Posterior vena cava (tissue), 2 donors: ENCODE measurements at regions not wholly inside any gene's neighbourhood (a gene's known extent, or its start where the extent isn't known, plus 50 kb on each side); places are given as distances from the start of the nearest gene placed in this dataset.

Source experiments
- DNase-seq: peaks from one replicate; pipeline ENCODE4 v3.0.0-alpha.2; 2020; ENCODE audit warnings: low spot score
- intact Hi-C, 2 donors: fragments of 100-400 bp; cut with DNase I; formaldehyde crosslinking; loops; one replicate each; pipeline versions ENCODE4 v1.14.1 to v1.14.2; 2022 to 2023
- donor health status: DM: yes; HTN: yes; CAD: no.
- donor health status: DM: yes; HTN: yes; CAD: no.

- DNase-seq, result no peak
- intact Hi-C loops, result no loop called here
Measured at GRCh38 chr16:88319116-88319965, 63.4 kb upstream of the ZNF469 start.

DNA sequence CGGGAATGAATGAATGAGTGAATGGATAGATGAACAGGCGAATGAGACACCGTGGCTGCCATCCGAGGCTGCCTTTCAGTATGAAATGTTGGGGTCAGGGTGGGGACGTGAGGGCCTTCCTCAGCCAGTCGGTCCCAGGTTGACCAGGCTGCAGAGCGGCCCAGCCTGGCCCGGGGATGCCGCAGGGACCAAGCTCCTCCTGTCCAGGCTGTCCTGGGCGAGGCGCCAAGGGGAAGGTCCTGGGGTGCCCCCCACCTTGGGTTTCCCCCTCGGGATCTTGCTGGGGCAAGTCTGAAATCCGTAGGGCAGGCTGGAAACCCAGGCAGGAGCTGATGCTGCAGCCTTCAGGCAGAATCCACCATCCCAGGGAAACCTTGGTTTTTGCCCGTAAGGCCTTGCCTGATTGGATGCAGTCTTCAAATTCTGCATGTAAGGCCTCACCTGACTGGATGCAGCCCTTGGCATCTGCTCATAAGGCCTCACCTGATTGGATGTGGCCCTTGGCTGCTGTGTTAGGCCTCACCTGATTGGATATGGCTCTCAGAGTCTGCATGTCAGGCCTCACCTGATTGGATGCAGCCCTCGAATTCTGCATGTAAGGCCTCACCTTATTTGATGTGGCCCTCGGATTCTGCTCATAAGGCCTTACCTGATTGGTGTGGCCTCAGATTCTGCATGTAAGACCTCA is 61.7 kb upstream of the ZNF469 start:
- intact Hi-C loops, result no loop called here
- DNase-seq, result no peak

GRCh38 chr16:88321635-88322499 is 60.9 kb upstream of the ZNF469 start:
- DNase-seq, result no peak
- intact Hi-C loops, result no loop called here

- intact Hi-C loops, result no loop called here
- no peak for DNase-seq
Measured at GRCh38 chr16:88322500-88322970, 60.2 kb upstream of the ZNF469 start.

GRCh38 chr16:88323041-88323440 is 59.7 kb upstream of the ZNF469 start:
- intact Hi-C loops, result no loop called here
- DNase-seq, result no peak

DNA sequence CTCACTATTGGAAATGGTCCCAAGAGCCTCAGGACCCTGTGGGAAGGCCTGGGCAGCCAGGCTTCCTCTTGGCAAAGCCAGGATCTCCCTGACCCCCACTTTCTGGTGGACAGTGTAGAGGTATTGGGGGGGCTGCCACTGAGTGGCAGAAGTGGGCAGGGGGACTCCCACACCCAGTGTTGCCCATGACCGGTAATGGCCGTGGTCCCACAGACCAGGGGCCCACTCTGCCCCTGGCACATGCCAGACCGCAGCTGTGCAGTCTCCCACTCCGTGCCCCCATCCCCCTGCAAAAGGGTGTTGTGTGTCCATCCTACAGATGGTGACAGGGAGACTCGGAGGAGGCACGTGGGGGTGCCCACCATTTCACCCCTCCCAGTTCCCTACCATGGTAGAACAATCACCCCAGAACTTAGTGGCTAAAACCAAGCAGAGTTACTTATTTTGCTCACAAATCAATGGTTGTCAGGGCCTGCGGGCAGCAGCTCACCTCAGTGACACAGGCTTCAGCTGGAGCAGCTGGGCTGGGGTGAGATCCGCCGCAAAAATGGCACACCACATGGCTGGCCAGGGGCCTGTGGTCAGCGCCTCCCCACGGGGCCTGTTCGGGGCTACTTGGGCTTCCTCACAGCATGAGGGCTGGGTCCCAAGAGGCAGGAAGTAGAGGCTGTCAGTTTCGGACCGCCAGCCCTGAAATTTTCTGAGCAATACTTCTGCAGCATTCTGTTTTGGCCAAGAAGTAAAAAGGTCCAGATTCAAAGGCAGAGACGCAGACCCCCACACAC is 59.0 kb upstream of the ZNF469 start:
- intact Hi-C loops, result no loop called here
- DNase-seq, result no peak

DNA sequence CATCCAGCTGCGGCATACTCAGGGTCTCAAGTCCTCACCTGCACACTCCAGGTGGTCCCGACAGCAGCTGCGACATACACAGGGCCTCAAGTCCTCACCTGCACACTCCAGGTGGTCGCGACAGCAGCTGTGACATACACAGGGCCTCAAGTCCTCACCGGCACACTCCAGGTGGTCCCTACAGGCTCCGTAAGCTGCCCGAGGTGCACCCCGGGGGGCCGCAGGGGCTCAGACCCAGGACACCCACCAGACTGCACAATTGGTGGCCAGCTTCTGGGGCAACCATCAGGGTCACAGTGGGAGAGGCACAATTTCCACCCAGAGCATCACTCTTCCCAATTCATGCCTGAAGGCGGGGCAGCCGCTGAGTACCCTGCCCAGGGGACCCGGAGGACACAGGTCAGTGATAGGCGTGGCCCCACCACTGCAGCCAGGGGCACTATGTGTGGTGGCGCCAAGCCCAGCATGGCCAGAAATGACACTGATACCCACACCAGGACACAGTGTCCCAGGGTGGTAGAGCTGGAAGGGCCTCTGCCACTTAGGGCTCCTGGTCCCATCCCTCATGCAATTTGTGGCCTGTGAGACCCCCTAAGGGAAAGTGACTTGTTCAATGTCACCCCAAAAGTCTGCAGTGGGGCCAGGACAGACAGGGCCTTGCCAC is 57.5 kb upstream of the ZNF469 start:
- no peak for DNase-seq
- intact Hi-C loops, result no loop called here

DNA sequence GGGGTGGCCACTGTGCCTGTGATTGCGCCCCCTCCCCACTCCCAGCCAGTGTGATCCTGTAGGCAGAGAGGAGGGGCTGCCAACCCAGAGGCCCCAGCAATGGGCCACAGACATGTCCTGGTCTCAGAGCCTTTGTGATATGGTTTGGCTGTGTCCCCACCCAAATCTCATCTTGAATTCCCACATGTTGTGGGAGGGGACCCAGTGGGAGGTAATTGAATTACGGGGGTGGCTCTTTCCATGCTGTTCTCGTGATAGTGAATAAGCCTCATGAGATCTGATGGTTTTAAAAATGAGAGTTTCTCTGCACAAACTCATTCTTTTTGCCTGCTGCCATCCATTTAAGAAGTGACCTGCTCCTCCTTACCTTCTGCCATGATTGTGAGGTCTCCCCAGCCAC is 56.8 kb upstream of the ZNF469 start:
- DNase-seq, result no peak
- intact Hi-C loops, result no loop called here

- intact Hi-C loops, result no loop called here
- DNase-seq, result no peak
Measured at GRCh38 chr16:88326611-88327485, 55.9 kb upstream of the ZNF469 start.

- intact Hi-C loops, result no loop called here
- no peak for DNase-seq
Measured at GRCh38 chr16:88327561-88328312, 55.0 kb upstream of the ZNF469 start.

- intact Hi-C loops, result no loop called here
- no peak for DNase-seq
Measured at GRCh38 chr16:88328313-88328980, 54.3 kb upstream of the ZNF469 start.

DNA sequence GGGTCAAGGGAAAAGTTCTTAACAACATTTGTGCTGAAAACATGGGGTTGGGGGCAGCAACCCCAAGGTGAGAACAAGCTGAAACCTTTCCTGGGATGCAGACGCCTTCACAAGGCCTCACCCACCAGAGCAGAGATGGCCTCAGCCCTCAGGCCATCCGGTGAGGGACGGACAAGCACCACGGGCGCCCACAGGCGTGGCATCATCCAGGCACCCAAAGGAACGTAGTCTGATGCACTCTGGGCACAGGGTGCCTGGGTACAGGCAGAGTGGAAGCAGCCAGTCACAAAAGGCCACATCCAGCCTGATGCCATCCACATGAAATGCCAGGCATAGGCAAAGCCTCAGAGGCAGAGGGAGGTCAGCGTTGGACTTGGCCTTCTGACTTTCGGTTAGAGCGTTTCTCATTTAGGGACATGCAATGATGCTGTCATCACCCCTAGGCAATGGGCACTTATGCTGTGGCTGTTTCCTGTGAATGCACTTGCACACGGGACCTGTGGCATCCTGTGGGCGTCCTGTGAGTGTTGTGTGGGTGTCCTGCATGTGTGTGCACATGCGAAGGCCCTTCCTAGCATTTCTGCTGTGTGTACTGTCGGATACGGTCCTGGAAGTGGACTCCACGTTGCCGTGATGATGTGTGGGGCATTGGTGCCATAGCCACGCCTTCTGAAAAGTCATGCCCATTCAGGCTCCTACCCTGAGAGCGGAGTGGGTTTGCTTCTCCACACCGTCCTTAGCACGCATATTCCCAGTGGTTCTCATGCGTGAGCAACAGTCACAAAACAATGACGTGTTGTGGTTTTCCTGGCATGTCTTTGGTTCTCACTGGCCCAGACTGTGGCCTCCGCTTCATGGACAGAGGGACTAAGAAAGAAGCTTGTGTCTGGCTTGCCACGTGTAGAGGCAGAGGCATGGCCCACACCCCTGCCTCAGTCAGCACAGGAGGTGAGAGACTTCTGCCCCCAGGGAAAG is 52.7 kb upstream of the ZNF469 start:
- no peak for DNase-seq
- intact Hi-C loops, result no loop called here

DNA sequence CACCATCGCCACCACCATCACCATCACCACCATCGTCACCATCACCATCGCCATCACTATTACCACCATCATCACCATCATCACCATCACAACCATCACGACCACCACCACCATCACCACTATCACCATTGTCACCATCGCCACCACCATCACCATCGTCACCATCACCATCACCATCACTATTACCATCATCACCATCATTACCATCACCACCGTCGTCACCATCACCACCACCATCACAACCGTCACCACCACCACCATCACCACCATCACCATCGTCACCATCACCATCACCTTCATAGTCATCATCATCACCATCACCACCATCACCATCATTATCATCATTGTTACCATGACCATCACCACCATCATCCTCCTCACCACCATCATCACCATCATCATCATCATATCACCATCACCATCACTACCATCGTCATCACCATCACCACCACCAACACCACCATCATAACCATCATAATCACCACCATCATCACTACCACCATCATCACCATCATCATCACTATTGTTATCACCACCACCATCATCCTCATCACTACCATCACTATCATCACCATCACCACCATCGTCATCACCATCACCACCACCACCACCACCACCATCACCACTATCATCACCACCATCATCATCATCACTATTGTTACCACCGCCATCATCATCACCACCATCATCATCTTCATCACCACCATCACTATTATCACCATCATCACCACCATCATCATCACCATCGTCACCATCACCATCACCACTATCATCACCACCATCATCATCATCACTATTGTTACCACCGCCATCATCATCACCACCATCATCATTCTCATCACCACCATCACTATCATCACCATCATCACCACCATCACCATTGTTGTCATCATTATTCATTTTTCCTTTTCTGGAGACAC is 51.5 kb upstream of the ZNF469 start:
- intact Hi-C loops, result no loop called here

More for the DNA sequence above, 51.5 kb upstream of the ZNF469 start:
- no peak for DNase-seq
